SU-DHL-6 (cell line): ENCODE measurements at regions not wholly inside any gene's neighbourhood (a gene's known extent, or its start where the extent isn't known, plus 50 kb on each side); places are given as distances from the start of the nearest gene placed in this dataset.

ENCODE experiments used
- H2AFZ ChIP-seq: fragments of 200-600 bp; sonication (generic); 2 replicates; pipeline ENCODE4 v1.6.1; 2014; ENCODE audit warnings: low read depth, mild to moderate bottlenecking, moderate library complexity, mixed read lengths, antibody characterized with exemption, low read length; ENCODE audit not compliant: severe bottlenecking
- H3F3A ChIP-seq: fragments of 200-600 bp; shearing (Covaris generic); 2 replicates; pipeline ENCODE4 v1.6.0; 2016; ENCODE audit warnings: antibody characterized with exemption, mild to moderate bottlenecking; ENCODE audit not compliant: insufficient read depth
- H3K27ac ChIP-seq: fragments of 200-600 bp; sonication (generic); 2 replicates; pipeline ENCODE4 v1.5.1; 2016; ENCODE audit warnings: low read depth, mild to moderate bottlenecking, low read length, moderate library complexity, mixed read lengths
- H3K27me3 ChIP-seq: fragments of 200-600 bp; sonication (generic), shearing (Covaris generic); 2 replicates; pipeline ENCODE4 v1.6.0; 2014; ENCODE audit warnings: mild to moderate bottlenecking, low read length
- H3K36me3 ChIP-seq: fragments of 200-600 bp; sonication (generic); 2 replicates; pipeline ENCODE4 v1.6.1; 2014; ENCODE audit warnings: mild to moderate bottlenecking, low read length, mixed read lengths
- H3K4me2 ChIP-seq: fragments of 300-600, 200-600 bp; shearing (Covaris generic), sonication (generic); 2 replicates; pipeline ENCODE4 v1.6.0; 2014; ENCODE audit warnings: low read length, low read depth, mild to moderate bottlenecking; ENCODE audit not compliant: poor library complexity, severe bottlenecking
- H3K4me3 ChIP-seq: fragments of 200-600 bp; sonication (generic); 2 replicates; pipeline ENCODE4 v1.5.1; 2014; ENCODE audit warnings: antibody characterized with exemption, low read length, mild to moderate bottlenecking, mixed read lengths; ENCODE audit not compliant: insufficient read depth, poor library complexity, severe bottlenecking
- H3K79me2 ChIP-seq: fragments of 200-600 bp; sonication (generic); 2 replicates; pipeline ENCODE4 v1.6.1; 2014; ENCODE audit warnings: mild to moderate bottlenecking, low read length, moderate library complexity; ENCODE audit not compliant: insufficient read depth
- H3K9ac ChIP-seq: fragments of 200-600 bp; sonication (generic); 2 replicates; pipeline ENCODE4 v1.7.0; 2014; ENCODE audit warnings: mild to moderate bottlenecking, low read length
- H3K9me2 ChIP-seq: fragments of 200-600 bp; sonication (generic); replicated peaks from 2 replicates; pipeline ENCODE4 v1.6.1; 2014; ENCODE audit warnings: low read length; ENCODE audit not compliant: insufficient read depth
- H3K9me3 ChIP-seq: fragments of 200-600 bp; sonication (generic); 2 replicates; pipeline ENCODE4 v1.6.1; 2014; ENCODE audit warnings: low read length, mixed read lengths; ENCODE audit not compliant: insufficient read depth
- H4K20me1 ChIP-seq: fragments of 200-600 bp; sonication (generic); 2 replicates; pipeline ENCODE4 v1.6.1; 2014; ENCODE audit warnings: low read depth, mild to moderate bottlenecking, antibody characterized with exemption, low read length, moderate library complexity, mixed read lengths
- CTCF ChIP-seq: fragments of 200-600 bp; sonication (generic); IDR thresholded peaks from one replicate; pipeline ENCODE4 v1.5.1; 2017; ENCODE audit warnings: antibody characterized with exemption, mild to moderate bottlenecking, low read length, moderate library complexity; ENCODE audit not compliant: insufficient read depth, poor library complexity, severe bottlenecking
- EZH2phosphoT487 ChIP-seq: fragments of 200-600 bp; sonication (generic), shearing (Covaris generic); conservative IDR thresholded peaks from 2 replicates; pipeline ENCODE4 v1.6.1; 2018; ENCODE audit warnings: mild to moderate bottlenecking, antibody characterized with exemption, low read length, moderate library complexity, mixed read lengths

GRCh38 chr15:62760538-62760937, 282.0 kb upstream of the TPM1 start:
- Histone ChIP-seq H3F3A (no peaks in the 10 kb centered on the region), H3K9ac (no peak overlapping the region), H2AFZ (no peak overlapping the region), H3K79me2 (no peaks in the 10 kb centered on the region), H3K9me3 (no peaks in the 10 kb centered on the region), H3K4me3 (no peak overlapping the region), H4K20me1 (no peaks in the 10 kb centered on the region), H3K36me3 (no peaks in the 10 kb centered on the region), H3K27ac (no peak overlapping the region), H3K4me2 (no peak overlapping the region), H3K9me2 (no peaks in the 10 kb centered on the region), H3K27me3 (no peaks in the 10 kb centered on the region; the same call in 1 of the 2 replicates)
- no peak for TF ChIP-seq CTCF
- TF ChIP-seq EZH2phosphoT487, result no peak

DNA sequence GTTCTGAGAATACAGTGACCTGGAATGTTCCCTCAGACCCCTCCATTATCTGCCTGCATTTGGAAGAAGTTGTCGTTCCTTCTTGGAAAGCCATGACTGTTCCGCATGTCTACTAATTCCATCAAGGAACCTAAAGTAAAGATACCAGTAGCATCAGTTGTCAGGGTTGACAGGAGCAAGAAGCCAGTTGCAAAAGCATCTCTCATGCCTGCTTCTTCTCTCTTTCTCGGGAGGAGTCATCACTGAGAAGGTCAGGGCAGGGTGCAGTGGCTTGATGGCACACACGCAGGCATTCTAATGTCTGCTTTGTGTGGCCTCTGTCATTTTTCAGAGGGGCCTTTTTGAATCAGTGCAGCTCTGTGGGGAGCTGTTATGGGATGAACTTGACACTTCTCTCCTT, 276.6 kb upstream of the TPM1 start:
- Histone ChIP-seq H3F3A (no peaks in the 10 kb centered on the region), H3K9me3 (no peaks in the 10 kb centered on the region), H3K36me3 (no peaks in the 10 kb centered on the region), H3K4me3 (no peak overlapping the region), H3K9me2 (no peaks in the 10 kb centered on the region), H2AFZ (no peak overlapping the region), H3K27me3 (no peaks in the 10 kb centered on the region), H4K20me1 (no peaks in the 10 kb centered on the region), H3K9ac (no peak overlapping the region), H3K79me2 (no peaks in the 10 kb centered on the region), H3K27ac (no peak overlapping the region), H3K4me2 (no peak overlapping the region)
- TF ChIP-seq EZH2phosphoT487, result no peak
- no peak for TF ChIP-seq CTCF

DNA sequence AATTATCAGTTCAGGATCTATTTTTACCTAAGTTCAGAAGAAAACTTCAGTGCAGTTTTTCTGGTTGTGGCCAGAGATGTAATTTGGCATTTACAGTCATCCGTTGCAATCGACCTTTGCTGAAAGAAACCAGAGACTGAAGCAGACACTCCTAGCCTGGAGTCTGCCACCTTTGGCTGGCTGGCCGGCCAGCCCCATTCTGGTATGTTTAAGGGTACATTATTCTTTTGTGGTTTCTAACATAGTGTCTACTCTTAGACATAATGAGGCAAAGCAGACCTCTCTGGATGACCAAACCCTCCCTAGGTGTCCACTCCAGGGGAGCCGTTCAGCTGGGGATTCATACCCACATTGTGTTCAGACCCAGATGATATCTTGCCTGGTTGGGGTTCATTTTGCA, 275.9 kb upstream of the TPM1 start:
- no peaks in the 10 kb centered on the region for H3K79me2 ChIP-seq
- H3K27ac ChIP-seq, result no peak overlapping the region
- H3F3A ChIP-seq, result no peaks in the 10 kb centered on the region
- no peaks in the 10 kb centered on the region for H4K20me1 ChIP-seq
- H3K4me2 ChIP-seq, result no peak overlapping the region
- H3K27me3 ChIP-seq, result no peaks in the 10 kb centered on the region
- no peaks in the 10 kb centered on the region for H3K9me2 ChIP-seq
- TF ChIP-seq EZH2phosphoT487, result no peak
- no peak for TF ChIP-seq CTCF
- no peaks in the 10 kb centered on the region for H3K36me3 ChIP-seq
- H3K4me3 ChIP-seq, result no peak overlapping the region
- no peak overlapping the region for H2AFZ ChIP-seq
- H3K9me3 ChIP-seq, result no peaks in the 10 kb centered on the region
- no peak overlapping the region for H3K9ac ChIP-seq
